H9 (cell line): ENCODE measurements at regions not wholly inside any gene's neighbourhood (a gene's known extent, or its start where the extent isn't known, plus 50 kb on each side); places are given as distances from the start of the nearest gene placed in this dataset.

Source experiments
- DNase-seq: peaks from one replicate; pipeline ENCODE4 v3.0.0-alpha.2; 2017
- H2AFZ ChIP-seq: one replicate; pipeline ENCODE4 v1.6.1; 2013; ENCODE audit warnings: mild to moderate bottlenecking, low read length, control low read depth, moderate library complexity
- H2AK5ac ChIP-seq: 2 replicates; pipeline ENCODE4 v1.6.1; 2013; ENCODE audit warnings: low read length, control low read depth, mixed read lengths; ENCODE audit not compliant: insufficient read length
- H2BK120ac ChIP-seq: one replicate; pipeline ENCODE4 v1.6.1; 2013; ENCODE audit warnings: low read depth, mild to moderate bottlenecking, low read length, control low read depth, inconsistent platforms; ENCODE audit not compliant: poor library complexity, severe bottlenecking
- H2BK12ac ChIP-seq: 2 replicates; pipeline ENCODE4 v1.6.1; 2013; ENCODE audit warnings: low read length, control low read depth, mixed read lengths, low read depth; ENCODE audit not compliant: insufficient read length
- H2BK15ac ChIP-seq: 2 replicates; pipeline ENCODE4 v1.6.1; 2013; ENCODE audit warnings: low read depth, low read length, control low read depth
- H2BK20ac ChIP-seq: one replicate; pipeline ENCODE4 v1.6.1; 2013; ENCODE audit warnings: low read depth, mild to moderate bottlenecking, low read length, control low read depth, inconsistent platforms; ENCODE audit not compliant: poor library complexity, severe bottlenecking
- H2BK5ac ChIP-seq: 2 replicates; pipeline ENCODE4 v1.6.1; 2013; ENCODE audit warnings: low read length, control low read depth, mixed read lengths; ENCODE audit not compliant: insufficient read length
- H3K14ac ChIP-seq: 2 replicates; pipeline ENCODE4 v1.6.1; 2013; ENCODE audit warnings: low read length, control low read depth; ENCODE audit not compliant: insufficient read depth
- H3K18ac ChIP-seq: 2 replicates; pipeline ENCODE4 v1.6.1; 2013; ENCODE audit warnings: low read depth, mild to moderate bottlenecking, mixed read lengths, low read length, control low read depth; ENCODE audit not compliant: insufficient read length
- H3K23ac ChIP-seq: 2 replicates; pipeline ENCODE4 v1.6.1; 2013; ENCODE audit warnings: low read length, control low read depth, mixed read lengths, low read depth; ENCODE audit not compliant: insufficient read length
- H3K23me2 ChIP-seq: 2 replicates; pipeline ENCODE4 v1.6.1; 2013; ENCODE audit warnings: low read depth, mild to moderate bottlenecking, mixed read lengths, low read length, control low read depth; ENCODE audit not compliant: insufficient read length, poor library complexity, severe bottlenecking
- H3K27ac ChIP-seq: 2 replicates; pipeline ENCODE4 v1.5.1; 2013; ENCODE audit warnings: low read length, control low read depth, mixed read lengths, low read depth; ENCODE audit not compliant: insufficient read length
- H3K27me3 ChIP-seq: 2 replicates; pipeline ENCODE4 v1.6.1; 2013; ENCODE audit warnings: low read length, control low read depth, inconsistent platforms; ENCODE audit not compliant: insufficient read depth
- H3K4ac ChIP-seq: 2 replicates; pipeline ENCODE4 v1.6.1; 2013; ENCODE audit warnings: low read depth, mild to moderate bottlenecking, control low read depth, inconsistent platforms, low read length, moderate library complexity
- H3K4me1 ChIP-seq: 2 replicates; pipeline ENCODE4 v1.6.1; 2013; ENCODE audit warnings: low read length, control low read depth, inconsistent platforms; ENCODE audit not compliant: insufficient read depth
- H3K4me2 ChIP-seq: 2 replicates; pipeline ENCODE4 v1.6.1; 2013; ENCODE audit warnings: low read length, control low read depth, mixed read lengths; ENCODE audit not compliant: insufficient read length, insufficient read depth
- H3K56ac ChIP-seq: 2 replicates; pipeline ENCODE4 v1.6.1; 2013; ENCODE audit warnings: low read depth, mild to moderate bottlenecking, mixed read lengths, low read length, control low read depth; ENCODE audit not compliant: insufficient read length
- H3K79me1 ChIP-seq: 2 replicates; pipeline ENCODE4 v1.6.1; 2013; ENCODE audit warnings: low read depth, mild to moderate bottlenecking, moderate library complexity, low read length, control low read depth, inconsistent platforms; ENCODE audit not compliant: insufficient read depth, poor library complexity, severe bottlenecking
- H3K79me2 ChIP-seq: 2 replicates; pipeline ENCODE4 v1.6.1; 2013; ENCODE audit warnings: low read length, control low read depth, inconsistent platforms; ENCODE audit not compliant: insufficient read depth
- H3K9ac ChIP-seq: 2 replicates; pipeline ENCODE4 v1.6.1; 2013; ENCODE audit warnings: low read length, control low read depth, mixed read lengths; ENCODE audit not compliant: insufficient read length; ENCODE audit errors: extremely low read depth
- H3K9me3 ChIP-seq: one replicate; pipeline ENCODE4 v1.6.1; 2013; ENCODE audit warnings: low read depth, low read length, inconsistent platforms; ENCODE audit not compliant: control insufficient read depth
- H3T11ph ChIP-seq: one replicate; pipeline ENCODE4 v1.6.1; 2013; ENCODE audit warnings: mild to moderate bottlenecking, low read length, control low read depth, inconsistent platforms
- H4K20me1 ChIP-seq: one replicate; pipeline ENCODE4 v1.6.1; 2013; ENCODE audit not compliant: control insufficient read depth, insufficient read length, insufficient read depth
- H4K5ac ChIP-seq: 2 replicates; pipeline ENCODE4 v1.6.1; 2013; ENCODE audit warnings: low read depth, mild to moderate bottlenecking, mixed read lengths, low read length, control low read depth; ENCODE audit not compliant: insufficient read length
- H4K8ac ChIP-seq: replicated peaks from 2 replicates; pipeline ENCODE4 v1.6.1; 2013; ENCODE audit warnings: low read length, control low read depth, mixed read lengths, low read depth; ENCODE audit not compliant: insufficient read length
- H4K91ac ChIP-seq: 2 replicates; pipeline ENCODE4 v1.6.1; 2013; ENCODE audit warnings: low read depth, mild to moderate bottlenecking, moderate library complexity, mixed read lengths, low read length, control low read depth; ENCODE audit not compliant: insufficient read length
- H3K27ac Mint-ChIP-seq, 3 experiments: 2 replicates in 2 of 3; 3 replicates in 1 of 3; pipeline ENCODE4 v1.8.0; 2020 to 2021; ENCODE audit warnings: mixed read lengths in 3 of 3, mild to moderate bottlenecking in 1 of 3, moderate library complexity in 1 of 3
- H3K27me3 Mint-ChIP-seq: 2 replicates; pipeline ENCODE4 v1.8.0; 2021; ENCODE audit warnings: low read depth, mild to moderate bottlenecking, moderate library complexity, mixed read lengths
- H3K36me3 Mint-ChIP-seq, 3 experiments: 2 replicates in 2 of 3; 3 replicates in 1 of 3; pipeline ENCODE4 v1.8.0; 2020 to 2021; ENCODE audit warnings: low read depth in 3 of 3, mixed read lengths in 3 of 3; ENCODE audit not compliant: insufficient read depth in 1 of 3
- H3K4me1 Mint-ChIP-seq, 2 experiments: 2 replicates each; pipeline ENCODE4 v1.8.0; 2020; ENCODE audit warnings: mixed read lengths in 2 of 2
- H3K4me3 Mint-ChIP-seq, 2 experiments: 2 replicates in 1 of 2; 3 replicates in 1 of 2; pipeline ENCODE4 v1.8.0; 2020 to 2021; ENCODE audit warnings: mild to moderate bottlenecking in 2 of 2, mixed read lengths in 2 of 2, moderate library complexity in 1 of 2
- H3K9me3 Mint-ChIP-seq, 2 experiments: 2 replicates in 1 of 2; 3 replicates in 1 of 2; pipeline ENCODE4 v1.8.0; 2020; ENCODE audit warnings: mild to moderate bottlenecking in 2 of 2, mixed read lengths in 2 of 2, moderate library complexity in 1 of 2
- WGBS: extraction: QIAGEN DNeasy Blood & Tissue Kit; methylation state at CpG from one replicate; pipeline ENCODE4 v1.1.7; 2013; ENCODE audit warnings: missing lambda C conversion rate, low lambda C conversion rate, mixed read lengths; ENCODE audit not compliant: insufficient read length; ENCODE audit errors: extremely low coverage; 5-methylcytosine and 5-hydroxymethylcytosine counted together
- TF ChIP-seq, protein P1 (sequence below): fragments of 200-600 bp; sonication (generic); conservative IDR thresholded peaks from 3 replicates; pipeline ENCODE4 v1.8.0; 2021; ENCODE audit warnings: antibody characterized with exemption, mild to moderate bottlenecking

DNA sequence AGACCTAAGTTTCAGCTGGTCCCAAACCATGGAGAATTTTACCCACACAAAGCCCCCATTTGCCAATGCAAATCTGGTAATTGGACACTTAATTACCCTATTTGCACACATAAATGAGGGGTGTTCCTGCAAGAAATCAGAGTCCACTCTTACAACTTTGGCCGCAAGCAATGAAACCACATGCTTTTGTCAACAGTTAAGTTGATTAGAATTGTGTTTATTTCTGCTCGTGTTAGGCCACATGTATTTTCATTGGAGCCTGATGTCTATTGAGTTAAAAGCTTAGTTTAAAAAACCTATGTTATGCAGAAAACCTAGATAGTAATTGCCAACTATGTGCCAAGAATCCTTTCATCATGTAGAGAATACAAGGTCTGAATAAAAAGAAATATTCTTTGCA is 153.8 kb upstream of the CMC1 start:
- DNase-seq, result no peak
- peaks cover under 1 to 5% of the 10 kb centered on the region in 2 experiments for H3K9me3 Mint-ChIP-seq
- Histone ChIP-seq H3K27ac (no peak overlapping the region), H2BK15ac (no peak overlapping the region), H3K79me2 (no peaks in the 10 kb centered on the region), H4K8ac (no peak overlapping the region), H3K56ac (no peak overlapping the region), H3K4ac (no peak overlapping the region), H3K4me1 (peaks cover 3% of the 10 kb centered on the region; the same call in 1 of the 2 replicates), H3K9me3 (no peaks in the 10 kb centered on the region), H4K91ac (no peak overlapping the region), H3K79me1 (no peaks in the 10 kb centered on the region), H3K23me2 (no peaks in the 10 kb centered on the region), H3K27me3 (no peaks in the 10 kb centered on the region), H3K4me2 (no peak overlapping the region), H3K14ac (no peak overlapping the region), H3K23ac (no peak overlapping the region), H2BK5ac (no peak overlapping the region), H2BK12ac (no peak overlapping the region), H4K20me1 (no peaks in the 10 kb centered on the region), H2AFZ (no peak overlapping the region), H4K5ac (no peak overlapping the region), H3K9ac (no peak overlapping the region), H2BK20ac (no peak overlapping the region), H3T11ph (no peak overlapping the region), H2BK120ac (no peak overlapping the region), H2AK5ac (no peak overlapping the region), H3K18ac (no peak overlapping the region)
- H3K4me1 Mint-ChIP-seq, result peaks cover 6 to 8% of the 10 kb centered on the region in 2 experiments
- WGBS, result no CpG with 5 or more reads among the region's 2 CpGs
- no peak overlapping the region for H3K4me3 Mint-ChIP-seq
- H3K27ac Mint-ChIP-seq, result no peak overlapping the region
- TF ChIP-seq, protein P1, sequence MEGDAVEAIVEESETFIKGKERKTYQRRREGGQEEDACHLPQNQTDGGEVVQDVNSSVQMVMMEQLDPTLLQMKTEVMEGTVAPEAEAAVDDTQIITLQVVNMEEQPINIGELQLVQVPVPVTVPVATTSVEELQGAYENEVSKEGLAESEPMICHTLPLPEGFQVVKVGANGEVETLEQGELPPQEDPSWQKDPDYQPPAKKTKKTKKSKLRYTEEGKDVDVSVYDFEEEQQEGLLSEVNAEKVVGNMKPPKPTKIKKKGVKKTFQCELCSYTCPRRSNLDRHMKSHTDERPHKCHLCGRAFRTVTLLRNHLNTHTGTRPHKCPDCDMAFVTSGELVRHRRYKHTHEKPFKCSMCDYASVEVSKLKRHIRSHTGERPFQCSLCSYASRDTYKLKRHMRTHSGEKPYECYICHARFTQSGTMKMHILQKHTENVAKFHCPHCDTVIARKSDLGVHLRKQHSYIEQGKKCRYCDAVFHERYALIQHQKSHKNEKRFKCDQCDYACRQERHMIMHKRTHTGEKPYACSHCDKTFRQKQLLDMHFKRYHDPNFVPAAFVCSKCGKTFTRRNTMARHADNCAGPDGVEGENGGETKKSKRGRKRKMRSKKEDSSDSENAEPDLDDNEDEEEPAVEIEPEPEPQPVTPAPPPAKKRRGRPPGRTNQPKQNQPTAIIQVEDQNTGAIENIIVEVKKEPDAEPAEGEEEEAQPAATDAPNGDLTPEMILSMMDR, result no peak
- peaks cover 0 to 8% (median under 1%) of the 10 kb centered on the region in 3 experiments; a peak in 3 of 7 replicates for H3K36me3 Mint-ChIP-seq
- H3K27me3 Mint-ChIP-seq, result no peaks in the 10 kb centered on the region
